ENCODE measurements at regions not wholly inside any gene's neighbourhood (a gene's known extent, or its start where the extent isn't known, plus 50 kb on each side); places are given as distances from the start of the nearest gene placed in this dataset.

- no peak for TF ChIP-seq CTCF (IDR thresholded peaks at IDR 0.05; ENCODE audit: extremely low read depth, insufficient read depth, missing control alignments)
- in situ Hi-C loops (cut with MboI; ENCODE audit: low pct_unique_long_range_greater_than_20kb, low sequenced_read_pairs, unreplicated experiment): no loop called here
- DNase-seq (ENCODE audit: low spot score): no peak
Measured at GRCh38 chr2:150232871-150233270, 254.6 kb downstream of the RND3 start.

- DNase-seq (ENCODE audit: low spot score): no peak
- TF ChIP-seq CTCF (IDR thresholded peaks at IDR 0.05; ENCODE audit: extremely low read depth, insufficient read depth, missing control alignments): no peak
- in situ Hi-C loops (cut with MboI; ENCODE audit: low pct_unique_long_range_greater_than_20kb, low sequenced_read_pairs, unreplicated experiment): no loop called here
Measured at GRCh38 chr2:150232321-150232720, 255.1 kb downstream of the RND3 start.

GRCh38 chr2:150230616-150231015, 256.9 kb downstream of the RND3 start:
- in situ Hi-C loops (cut with MboI; ENCODE audit: low pct_unique_long_range_greater_than_20kb, low sequenced_read_pairs, unreplicated experiment): no loop called here
- no peak for TF ChIP-seq CTCF (IDR thresholded peaks at IDR 0.05; ENCODE audit: extremely low read depth, insufficient read depth, missing control alignments)
- no peak for DNase-seq (ENCODE audit: low spot score)

GRCh38 chr2:150230004-150230403, 257.5 kb downstream of the RND3 start:
- DNase-seq (ENCODE audit: low spot score): no peak
- in situ Hi-C loops (cut with MboI; ENCODE audit: low pct_unique_long_range_greater_than_20kb, low sequenced_read_pairs, unreplicated experiment): no loop called here
- TF ChIP-seq CTCF (IDR thresholded peaks at IDR 0.05; ENCODE audit: extremely low read depth, insufficient read depth, missing control alignments): no peak

GRCh38 chr2:150228936-150229335, 258.5 kb downstream of the RND3 start:
- DNase-seq (ENCODE audit: low spot score): no peak
- TF ChIP-seq CTCF (IDR thresholded peaks at IDR 0.05; ENCODE audit: extremely low read depth, insufficient read depth, missing control alignments): no peak
- in situ Hi-C loops (cut with MboI; ENCODE audit: low pct_unique_long_range_greater_than_20kb, low sequenced_read_pairs, unreplicated experiment): no loop called here

GRCh38 chr2:150225030-150225429, 262.4 kb downstream of the RND3 start:
- in situ Hi-C loops (cut with MboI; ENCODE audit: low pct_unique_long_range_greater_than_20kb, low sequenced_read_pairs, unreplicated experiment): no loop called here
- no peak for TF ChIP-seq CTCF (IDR thresholded peaks at IDR 0.05; ENCODE audit: extremely low read depth, insufficient read depth, missing control alignments)
- no peak for DNase-seq (ENCODE audit: low spot score)

- in situ Hi-C loops (cut with MboI; ENCODE audit: low pct_unique_long_range_greater_than_20kb, low sequenced_read_pairs, unreplicated experiment): no loop called here
- TF ChIP-seq CTCF (IDR thresholded peaks at IDR 0.05; ENCODE audit: extremely low read depth, insufficient read depth, missing control alignments): no peak
- no peak for DNase-seq (ENCODE audit: low spot score)
Measured at GRCh38 chr2:150224321-150224720, 263.1 kb downstream of the RND3 start.

Data from GM13977 (cell line).